Body of pancreas (tissue), 4 donors: ENCODE measurements at regions not wholly inside any gene's neighbourhood (a gene's known extent, or its start where the extent isn't known, plus 50 kb on each side); places are given as distances from the start of the nearest gene placed in this dataset.

Source experiments
- ATAC-seq: fragments of 150-250 bp; one replicate; pipeline ENCODE4 v1.9.1; 2016
- DNase-seq, 4 donors: peaks; one replicate each; pipeline ENCODE4 v3.0.0-alpha.2; 2019
- H3K27ac ChIP-seq, 4 donors: fragments of 200-600 bp; sonication (generic); 1 replicate in 3 of 4; 2 replicates in 1 of 4; pipeline versions ENCODE4 v1.5.1 to v1.6.1; 2016 to 2019; ENCODE audit warnings: mild to moderate bottlenecking in 1 of 4, mixed read lengths in 1 of 4, moderate library complexity in 1 of 4
- H3K27me3 ChIP-seq, 2 donors: fragments of 200-600 bp; sonication (generic); one replicate each; pipeline ENCODE4 v1.6.0; 2016; ENCODE audit warnings: mild to moderate bottlenecking in 1 of 2
- H3K36me3 ChIP-seq, 2 donors: fragments of 200-600 bp; sonication (generic); replicated peaks in 1 of 2; 2 replicates each; pipeline ENCODE4 v1.5.1; 2016; ENCODE audit warnings: low read depth in 2 of 2; ENCODE audit not compliant: insufficient read depth in 1 of 2
- H3K4me1 ChIP-seq: fragments of 200-600 bp; sonication (generic); one replicate; pipeline ENCODE4 v1.6.0; 2016
- H3K4me3 ChIP-seq, 2 donors: fragments of 200-600 bp; sonication (generic); 1 replicate in 1 of 2; 2 replicates in 1 of 2; pipeline ENCODE4 v1.5.1; 2016 to 2019
- H3K9me3 ChIP-seq, 3 donors: fragments of 200-600 bp; sonication (generic); 1 replicate in 2 of 3; 2 replicates in 1 of 3; pipeline ENCODE4 v1.5.1; 2016
- POLR2A ChIP-seq, 3 donors: fragments of 450-650 bp; IDR thresholded peaks; one replicate each; pipeline ENCODE4 v1.6.1; 2016; ENCODE audit warnings: antibody characterized with exemption in 3 of 3, mild to moderate bottlenecking in 2 of 3
- WGBS, 2 donors: methylation state at CpG; one replicate each; pipeline ENCODE4 v1.1.5; 2017; 5-methylcytosine and 5-hydroxymethylcytosine counted together
- intact Hi-C: fragments of 100-400 bp; cut with DNase I; formaldehyde crosslinking; loops from one replicate; pipeline ENCODE4 v1.15.1; 2023
- TF ChIP-seq, protein P1 (sequence below), 7 experiments: fragments of 450-650 bp in 4 of 7; fragments of 200-600 bp in 3 of 7; sonication (generic) in 3 of 7; IDR thresholded peaks; one replicate each; pipeline ENCODE4 v1.5.1; 2016 to 2019; ENCODE audit warnings: antibody characterized with exemption in 7 of 7

DNA sequence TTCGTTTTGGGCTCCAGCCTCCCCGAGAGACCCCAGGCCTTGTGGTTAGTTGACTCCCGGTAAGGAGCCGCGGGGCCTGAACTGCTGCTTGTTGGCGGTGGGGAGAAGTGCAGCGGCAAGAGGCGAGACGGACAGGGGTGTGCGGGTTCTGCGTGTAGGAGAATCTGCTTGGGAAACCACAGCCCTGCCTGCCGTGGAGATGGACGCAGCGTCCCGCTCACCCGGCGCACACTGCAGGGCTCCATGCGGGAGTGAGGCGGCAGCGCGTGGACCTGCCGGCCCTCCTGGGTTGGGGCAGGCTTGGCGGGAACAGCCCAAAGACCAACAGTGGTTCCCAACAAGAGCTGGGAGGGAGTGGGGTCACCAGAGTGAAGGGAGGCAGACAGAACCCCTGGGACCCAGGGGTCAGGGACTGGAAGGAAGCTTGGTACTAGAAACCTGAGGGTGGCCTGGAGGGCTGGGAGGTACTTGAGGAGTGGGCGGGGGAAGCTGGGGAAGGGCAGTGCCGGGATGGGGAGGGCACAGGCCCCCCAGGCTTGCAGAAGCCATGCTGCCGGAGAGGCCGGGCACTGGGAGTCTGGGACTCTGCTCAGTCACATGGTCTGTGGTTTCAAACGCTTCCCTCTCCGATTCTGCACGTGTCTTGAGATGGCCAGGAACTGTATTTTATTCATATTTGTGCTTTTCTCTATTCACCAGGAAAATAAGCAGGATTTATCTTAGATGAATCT lies 70.8 kb downstream of the RGS12 start:
- DNase-seq (no peak), ATAC-seq (no peak)
- intact Hi-C loops, result no loop called here
- WGBS, 2 donors, result 88 to 95% methylated on average over 27 to 30 of the region's 30 CpGs
- H3K9me3 ChIP-seq, result no peaks in the 10 kb centered on the region
- no peaks in the 10 kb centered on the region for H3K36me3 ChIP-seq
- TF ChIP-seq POLR2A (IDR thresholded peaks at IDR 0.05), result no peak
- H3K4me3 ChIP-seq, result no peak overlapping the region
- no peak overlapping the region for H3K27ac ChIP-seq
- H3K4me1 ChIP-seq, result no peaks in the 10 kb centered on the region
- no peaks in the 10 kb centered on the region for H3K27me3 ChIP-seq

DNA sequence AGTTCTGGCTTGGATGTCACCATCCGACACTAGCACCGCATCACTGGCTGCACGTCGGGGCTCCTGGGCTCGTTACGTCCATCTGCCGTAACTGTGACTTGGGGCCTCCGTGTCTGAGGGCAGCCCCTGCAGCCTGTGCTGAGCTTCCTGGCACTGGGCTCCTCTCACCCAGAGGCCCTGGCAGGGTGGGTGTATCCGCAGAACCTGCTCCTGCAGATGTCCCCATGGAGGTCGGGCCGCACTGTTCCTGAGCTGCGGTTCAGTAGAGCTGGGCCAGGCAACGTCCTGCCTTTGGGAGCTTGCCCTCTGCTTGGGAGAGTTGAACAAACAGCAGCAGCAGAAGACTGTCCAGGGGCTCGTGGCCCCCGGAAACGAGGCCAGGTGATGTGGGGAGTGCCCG lies 71.4 kb downstream of the RGS12 start:
- intact Hi-C loops, result no loop called here
- TF ChIP-seq POLR2A (IDR thresholded peaks at IDR 0.05), result no peak
- TF ChIP-seq, protein P1, sequence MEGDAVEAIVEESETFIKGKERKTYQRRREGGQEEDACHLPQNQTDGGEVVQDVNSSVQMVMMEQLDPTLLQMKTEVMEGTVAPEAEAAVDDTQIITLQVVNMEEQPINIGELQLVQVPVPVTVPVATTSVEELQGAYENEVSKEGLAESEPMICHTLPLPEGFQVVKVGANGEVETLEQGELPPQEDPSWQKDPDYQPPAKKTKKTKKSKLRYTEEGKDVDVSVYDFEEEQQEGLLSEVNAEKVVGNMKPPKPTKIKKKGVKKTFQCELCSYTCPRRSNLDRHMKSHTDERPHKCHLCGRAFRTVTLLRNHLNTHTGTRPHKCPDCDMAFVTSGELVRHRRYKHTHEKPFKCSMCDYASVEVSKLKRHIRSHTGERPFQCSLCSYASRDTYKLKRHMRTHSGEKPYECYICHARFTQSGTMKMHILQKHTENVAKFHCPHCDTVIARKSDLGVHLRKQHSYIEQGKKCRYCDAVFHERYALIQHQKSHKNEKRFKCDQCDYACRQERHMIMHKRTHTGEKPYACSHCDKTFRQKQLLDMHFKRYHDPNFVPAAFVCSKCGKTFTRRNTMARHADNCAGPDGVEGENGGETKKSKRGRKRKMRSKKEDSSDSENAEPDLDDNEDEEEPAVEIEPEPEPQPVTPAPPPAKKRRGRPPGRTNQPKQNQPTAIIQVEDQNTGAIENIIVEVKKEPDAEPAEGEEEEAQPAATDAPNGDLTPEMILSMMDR (IDR thresholded peaks at IDR 0.05), result no peak
- no peak overlapping the region for H3K27ac ChIP-seq
- ATAC-seq (no peak), DNase-seq (no peak)
- 82% methylated on average over 12 to 17 of the region's 17 CpGs for WGBS, 2 donors
- H3K4me1 ChIP-seq, result no peaks in the 10 kb centered on the region
- H3K27me3 ChIP-seq, result no peaks in the 10 kb centered on the region
- H3K4me3 ChIP-seq, result no peak overlapping the region
- no peaks in the 10 kb centered on the region for H3K9me3 ChIP-seq
- H3K36me3 ChIP-seq, result no peaks in the 10 kb centered on the region

DNA sequence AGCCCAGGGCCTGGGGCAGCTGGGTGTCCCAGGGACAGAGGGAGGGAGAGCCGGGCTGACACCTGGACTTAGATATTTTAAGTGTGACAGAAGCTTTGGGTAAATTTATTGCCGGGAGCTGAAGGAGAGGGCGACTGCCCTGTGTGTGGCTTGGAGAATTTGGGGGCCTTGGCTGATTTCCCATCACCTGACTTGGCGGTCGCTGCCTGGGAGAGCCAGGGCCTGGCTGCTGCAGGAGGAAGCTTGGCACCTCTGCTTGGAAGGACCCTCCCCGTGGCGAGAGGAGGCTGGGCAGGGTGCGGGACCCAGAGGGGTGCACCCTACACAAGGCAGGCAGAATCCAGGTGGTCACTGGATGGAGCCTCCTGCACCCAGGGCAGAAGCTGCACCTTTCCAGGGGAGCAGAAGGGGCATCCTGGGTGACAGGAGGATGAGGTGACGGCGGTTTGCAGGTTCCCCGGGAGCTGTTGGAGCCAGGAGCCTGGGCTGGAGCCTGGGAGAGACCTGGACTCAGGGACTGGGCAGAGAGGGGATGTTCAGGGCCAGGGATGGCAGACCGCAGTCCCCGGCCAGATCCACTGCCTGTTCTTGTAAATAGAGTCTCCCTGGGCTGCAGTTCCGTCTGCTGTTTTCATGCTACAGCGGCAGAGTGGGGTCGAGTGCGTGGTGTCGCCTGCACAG lies 72.0 kb downstream of the RGS12 start:
- no peak overlapping the region for H3K27ac ChIP-seq
- no peak overlapping the region for H3K4me3 ChIP-seq
- H3K9me3 ChIP-seq, result no peaks in the 10 kb centered on the region
- no peak for ATAC-seq
- H3K36me3 ChIP-seq, result no peaks in the 10 kb centered on the region
- no peaks in the 10 kb centered on the region for H3K4me1 ChIP-seq
- TF ChIP-seq, protein P1 (IDR thresholded peaks at IDR 0.05), result no peak
- no peak for TF ChIP-seq POLR2A (IDR thresholded peaks at IDR 0.05)
- WGBS, 2 donors, result 85 to 86% methylated on average over 12 to 17 of the region's 18 CpGs
- no peaks in the 10 kb centered on the region for H3K27me3 ChIP-seq
- intact Hi-C loops, result no loop called here
- no peak for DNase-seq

DNA sequence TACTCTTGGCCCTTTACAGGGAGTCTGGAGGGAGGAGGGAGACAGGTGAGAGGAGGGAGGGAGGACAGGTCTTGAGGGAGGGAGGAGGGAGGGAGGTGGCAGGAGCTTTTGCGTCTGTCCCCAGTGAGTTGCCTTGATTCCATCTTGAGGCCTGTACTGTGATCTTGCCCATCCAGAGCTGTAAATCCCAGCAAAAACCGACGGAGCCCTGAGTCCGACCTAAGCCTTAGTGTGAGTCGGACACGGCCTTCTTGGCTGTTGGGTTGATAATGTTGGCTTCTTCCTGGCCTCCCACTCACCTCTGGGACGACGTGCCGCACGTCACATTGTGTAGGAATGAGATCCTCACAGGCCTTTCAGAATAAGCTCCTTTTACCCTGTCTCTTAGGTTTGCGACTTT lies 72.5 kb downstream of the RGS12 start:
- Histone ChIP-seq H3K27me3 (no peaks in the 10 kb centered on the region), H3K4me1 (no peaks in the 10 kb centered on the region), H3K27ac (no peak overlapping the region), H3K4me3 (no peak overlapping the region), H3K9me3 (no peaks in the 10 kb centered on the region), H3K36me3 (no peaks in the 10 kb centered on the region)
- TF ChIP-seq POLR2A (IDR thresholded peaks at IDR 0.05), result no peak
- TF ChIP-seq, protein P1 (IDR thresholded peaks at IDR 0.05), result no peak
- DNase-seq (no peak), ATAC-seq (no peak)
- WGBS, 2 donors, result 90 to 91% methylated on average over 11 of the region's 11 CpGs
- intact Hi-C loops, result no loop called here

DNA sequence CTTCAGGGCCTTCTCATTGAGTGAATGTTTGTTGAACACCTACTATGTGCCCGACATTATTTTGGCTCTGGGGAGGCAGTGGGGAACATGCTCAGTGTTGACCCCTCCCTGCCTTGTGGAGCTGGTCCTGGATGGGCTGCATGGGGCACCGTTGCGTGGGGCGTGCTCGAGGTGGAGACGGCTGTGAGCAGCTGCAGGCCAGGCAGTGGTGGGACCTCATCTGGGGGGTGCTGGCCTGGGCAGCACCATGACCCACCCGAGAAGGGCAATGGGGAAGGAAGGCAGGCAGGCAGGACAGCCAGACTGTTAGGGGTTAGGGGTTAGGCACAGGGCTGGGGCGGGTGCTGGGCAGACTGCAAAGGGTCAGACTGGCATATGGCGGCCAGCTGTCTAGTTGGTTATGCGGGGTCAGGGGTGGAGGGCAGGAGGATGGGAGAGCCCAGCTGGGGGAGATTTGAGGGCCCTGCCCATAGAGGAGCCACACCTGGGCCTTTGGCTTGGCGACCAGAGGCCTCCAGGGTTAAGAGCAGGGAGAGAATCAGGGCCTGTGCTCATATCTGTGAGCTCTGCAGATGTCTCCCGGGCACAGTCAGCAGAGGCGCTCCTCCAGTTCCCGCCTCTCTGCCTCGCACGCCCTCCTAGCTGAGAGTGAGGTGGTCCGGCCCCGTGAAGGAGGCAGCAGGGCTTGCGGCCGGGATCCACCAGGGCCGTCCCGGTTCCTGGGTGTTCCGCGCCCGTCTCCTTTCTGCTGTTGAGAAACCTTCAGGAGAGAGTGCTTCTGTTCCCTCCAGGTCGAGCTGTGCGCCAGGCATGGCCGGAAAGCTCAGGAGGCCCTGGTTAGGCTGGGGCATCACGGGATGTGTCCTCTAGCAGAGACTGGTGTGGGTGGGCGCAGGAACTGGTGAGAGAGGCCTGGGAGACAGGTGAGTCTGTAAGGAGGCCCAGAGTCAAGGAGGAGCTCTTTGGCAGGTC lies 73.3 kb downstream of the RGS12 start:
- no peaks in the 10 kb centered on the region for H3K27me3 ChIP-seq
- no peak overlapping the region for H3K4me3 ChIP-seq
- intact Hi-C loops, result no loop called here
- no peaks in the 10 kb centered on the region for H3K4me1 ChIP-seq
- no peak overlapping the region for H3K27ac ChIP-seq
- 93 to 94% methylated on average over 13 to 30 of the region's 30 CpGs for WGBS, 2 donors
- no peak for ATAC-seq
- no peaks in the 10 kb centered on the region for H3K36me3 ChIP-seq
- DNase-seq, result no peak
- H3K9me3 ChIP-seq, result no peaks in the 10 kb centered on the region
- TF ChIP-seq POLR2A (IDR thresholded peaks at IDR 0.05), result no peak
- TF ChIP-seq, protein P1 (IDR thresholded peaks at IDR 0.05), result no peak
